NCI-H526 (cell line): ENCODE measurements at regions not wholly inside any gene's neighbourhood (a gene's known extent, or its start where the extent isn't known, plus 50 kb on each side); places are given as distances from the start of the nearest gene placed in this dataset.
A peak's percentile ranks its signal among the peaks of the same experiment; 100 is the strongest.
"Not testable (repeated sequence)": the region's sequence is repeated elsewhere in the genome, so short reads cannot be mapped to it uniquely, and the experiment has no call there.

Source experiments
- DNase-seq, 2 experiments: peaks; one replicate each; lab custom pipeline; 2025; lab: John Stamatoyannopoulos, UW

DNA sequence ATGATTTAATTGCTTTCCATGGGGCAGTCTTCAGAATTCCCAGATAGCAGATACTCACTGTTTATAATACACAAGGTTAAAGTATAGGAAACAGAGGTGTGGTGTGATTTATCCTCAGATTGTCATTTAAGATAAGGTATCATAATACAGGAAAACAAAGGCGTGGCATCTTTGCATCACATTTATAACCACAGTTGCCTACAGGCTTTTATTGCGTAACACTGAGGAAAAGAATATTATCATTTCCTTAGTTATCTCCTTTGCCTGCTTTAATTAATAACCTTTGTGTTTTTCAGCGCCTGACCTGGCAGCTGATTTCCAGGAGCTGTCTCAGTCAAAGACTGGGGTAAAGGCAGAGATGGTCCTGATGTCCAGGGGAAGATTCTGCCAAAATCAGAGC lies 68.8 kb downstream of the SSX7 start:
- DNase-seq: no peak

DNA sequence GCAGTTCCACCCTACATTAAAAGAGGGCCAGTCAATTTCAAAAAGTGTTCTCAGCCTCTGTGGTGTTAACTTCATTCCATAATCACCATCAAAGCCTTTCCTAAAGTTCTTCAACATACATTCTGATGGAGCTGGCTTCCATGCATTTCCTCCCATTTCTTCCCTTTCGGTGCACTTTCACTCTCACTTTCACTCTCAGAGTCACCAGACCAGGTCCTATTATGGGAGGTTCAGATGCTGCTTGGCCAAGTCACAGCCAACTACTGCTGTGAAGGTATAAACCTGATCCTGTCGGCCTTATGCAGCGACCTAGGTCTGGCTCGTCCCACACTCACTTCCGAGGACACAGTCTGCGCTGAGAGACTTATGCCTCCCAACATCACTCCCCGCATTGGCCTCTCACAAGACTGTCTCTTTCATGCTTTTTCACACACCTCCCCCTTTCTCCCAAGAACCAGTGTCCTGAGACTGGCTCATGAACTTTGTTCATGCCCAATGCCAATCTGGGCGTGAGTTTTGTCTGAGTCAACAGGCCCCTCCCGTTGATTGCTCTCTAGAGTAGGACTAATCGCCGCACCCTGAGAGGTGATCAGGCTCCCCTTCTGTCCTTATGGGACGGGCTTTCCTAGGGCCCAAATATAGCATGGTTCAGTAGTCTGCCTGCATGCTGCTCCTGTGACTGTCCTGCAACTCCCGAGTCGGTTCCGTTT lies 60.8 kb upstream of the XAGE1B start:
- no peak for DNase-seq

DNA sequence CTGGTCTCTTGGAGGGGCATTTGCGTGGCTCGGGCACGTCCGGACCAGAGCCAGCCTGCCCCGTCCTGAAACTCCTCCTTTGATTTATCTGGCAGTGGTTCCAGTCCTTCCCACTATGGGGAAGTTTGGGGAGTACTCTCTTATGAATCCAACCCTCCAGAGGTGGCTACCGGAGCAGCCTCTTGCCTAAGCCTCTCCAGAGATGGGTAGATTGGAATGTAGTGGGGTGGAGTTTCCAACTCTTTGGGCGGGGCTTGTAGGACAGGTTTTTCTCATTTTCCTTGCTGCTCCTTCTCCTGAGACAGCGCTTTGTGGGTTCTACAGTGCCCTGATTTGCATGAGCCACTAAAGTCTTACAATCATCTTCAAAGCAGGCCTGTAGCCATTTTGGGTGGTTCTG lies 60.1 kb upstream of the XAGE1B start:
- no peak for DNase-seq

DNA sequence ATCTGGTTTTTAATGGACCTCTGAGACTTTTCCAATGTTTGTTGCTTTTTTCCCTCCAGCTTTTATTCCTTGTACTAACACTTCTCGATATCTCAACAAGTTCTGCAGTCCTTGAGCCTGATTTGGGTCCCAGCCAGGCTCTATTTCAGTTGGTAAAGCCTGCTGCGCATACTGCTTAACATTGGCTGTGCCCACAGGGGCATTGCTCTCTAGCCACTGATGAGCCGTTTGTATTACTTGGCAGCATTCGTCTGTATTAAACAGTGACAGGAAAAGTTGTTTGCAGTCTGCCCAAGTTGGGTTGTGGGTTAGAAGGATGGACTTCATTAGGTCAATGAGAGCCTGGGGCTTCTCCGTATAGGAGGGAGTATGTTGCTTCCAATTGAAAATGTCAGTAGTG lies 59.6 kb upstream of the XAGE1B start:
- no peak for DNase-seq

DNA sequence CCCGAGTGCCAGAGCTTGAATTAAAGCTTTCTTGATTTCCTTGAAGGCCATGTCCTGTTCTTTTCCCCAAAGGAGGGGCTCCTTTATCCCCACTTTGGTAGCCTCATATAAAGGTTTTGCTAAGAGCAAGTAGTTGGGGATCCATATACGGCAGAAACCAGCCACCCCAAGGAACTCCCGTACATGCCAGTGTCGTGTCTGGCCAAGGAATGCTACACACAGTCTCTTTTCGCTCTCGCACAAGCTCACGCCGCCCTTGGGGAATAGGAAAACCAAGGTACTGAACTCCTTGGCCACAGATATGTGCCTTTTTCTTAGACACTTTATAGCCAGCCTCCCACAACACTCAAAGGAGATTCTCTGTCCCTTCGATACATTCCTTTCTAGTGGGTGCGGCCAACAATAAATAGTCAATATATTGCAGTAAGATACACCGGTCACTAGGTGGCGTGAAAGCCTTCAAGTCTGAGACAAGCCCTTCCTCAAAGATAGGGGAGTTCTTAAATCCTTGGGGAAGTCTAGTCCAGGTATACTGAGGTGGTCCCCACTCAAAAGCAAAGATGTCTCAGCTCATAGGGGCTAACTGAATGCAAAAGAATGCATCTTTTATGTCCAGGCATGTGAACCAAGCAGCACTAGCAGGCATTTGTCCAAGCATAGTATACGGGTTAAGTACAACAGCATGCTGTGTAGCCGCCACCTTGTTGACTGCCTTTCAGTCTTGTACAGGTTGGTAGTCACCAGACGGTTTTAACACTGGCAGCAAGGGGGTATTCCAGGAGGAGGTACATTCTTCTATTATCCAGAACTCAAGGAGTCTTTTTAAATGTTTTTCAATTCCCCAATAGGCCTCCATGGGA lies 57.8 kb upstream of the XAGE1B start:
- peak; percentile 17 to 55 for DNase-seq

DNA sequence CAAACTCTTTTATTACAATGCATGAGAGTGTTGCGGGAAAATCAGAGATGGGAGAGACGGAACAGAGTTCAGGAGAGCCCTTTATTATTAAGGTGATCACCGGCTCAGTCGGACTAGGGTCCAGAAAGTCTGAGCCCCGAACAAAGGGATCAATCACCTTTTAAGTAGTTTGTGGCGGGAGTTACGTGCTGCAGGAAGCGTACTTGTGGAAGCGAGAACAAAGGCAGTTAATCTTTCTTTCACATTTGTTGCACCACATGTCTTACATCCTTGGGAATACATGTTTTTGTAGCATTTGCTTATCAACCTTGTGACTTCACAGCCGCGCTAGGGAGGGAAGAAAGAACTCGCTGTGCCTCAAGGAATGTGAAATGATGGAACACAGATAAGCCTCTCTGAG lies 51.3 kb upstream of the XAGE1B start:
- DNase-seq: not testable (repeated sequence)
